Breast epithelium (tissue), 4 donors: ENCODE measurements at regions not wholly inside any gene's neighbourhood (a gene's known extent, or its start where the extent isn't known, plus 50 kb on each side); places are given as distances from the start of the nearest gene placed in this dataset.

Source experiments
- DNase-seq, 2 donors: peaks; one replicate each; pipeline ENCODE4 v3.0.0-alpha.2; 2019; ENCODE audit warnings: low spot score in 2 of 2
- H3K27ac ChIP-seq, 2 donors: fragments of 200-600 bp; sonication (generic) in 1 of 2; one replicate each; pipeline ENCODE4 v1.5.1; 2016 to 2019; ENCODE audit warnings: mild to moderate bottlenecking in 1 of 2
- H3K27me3 ChIP-seq, 2 donors: fragments of 200-600 bp; sonication (generic) in 1 of 2; one replicate each; pipeline versions ENCODE4 v1.5.1 to v1.6.0; 2017 to 2019; ENCODE audit warnings: control low read depth in 1 of 2, mild to moderate bottlenecking in 1 of 2
- H3K36me3 ChIP-seq: fragments of 200-600 bp; one replicate; pipeline ENCODE4 v1.5.1; 2019
- H3K4me1 ChIP-seq, 2 donors: fragments of 200-600 bp; sonication (generic); one replicate each; pipeline ENCODE4 v1.5.1; 2016 to 2019; ENCODE audit warnings: control low read depth in 1 of 2
- H3K4me3 ChIP-seq, 3 donors: fragments of 200-600 bp; sonication (generic); 1 replicate in 2 of 3; 2 replicates in 1 of 3; pipeline ENCODE4 v1.5.1; 2016 to 2019; ENCODE audit warnings: mild to moderate bottlenecking in 3 of 3, moderate library complexity in 2 of 3
- H3K9me3 ChIP-seq, 2 donors: fragments of 200-600 bp; sonication (generic) in 1 of 2; one replicate each; pipeline ENCODE4 v1.5.1; 2016 to 2019; ENCODE audit warnings: control low read depth in 1 of 2
- POLR2A ChIP-seq: fragments of 450-650 bp; IDR thresholded peaks from one replicate; pipeline ENCODE4 v1.6.1; 2016; ENCODE audit warnings: antibody characterized with exemption, mild to moderate bottlenecking, moderate library complexity
- POLR2AphosphoS5 ChIP-seq, 3 donors: sonication (generic); formaldehyde crosslinking; IDR thresholded peaks; one replicate each; pipeline ENCODE4 v1.6.1; 2017; ENCODE audit warnings: antibody characterized with exemption in 3 of 3
- intact Hi-C: fragments of 100-400 bp; cut with DNase I; formaldehyde crosslinking; loops from one replicate; pipeline ENCODE4 v1.15.1; 2023; ENCODE audit warnings: low total_unique reads
- TF ChIP-seq, protein P1 (sequence below), 3 donors: fragments of 450-650 bp; IDR thresholded peaks; one replicate each; pipeline ENCODE4 v1.5.1; 2016 to 2017; ENCODE audit warnings: antibody characterized with exemption in 3 of 3, mild to moderate bottlenecking in 3 of 3, moderate library complexity in 3 of 3

DNA sequence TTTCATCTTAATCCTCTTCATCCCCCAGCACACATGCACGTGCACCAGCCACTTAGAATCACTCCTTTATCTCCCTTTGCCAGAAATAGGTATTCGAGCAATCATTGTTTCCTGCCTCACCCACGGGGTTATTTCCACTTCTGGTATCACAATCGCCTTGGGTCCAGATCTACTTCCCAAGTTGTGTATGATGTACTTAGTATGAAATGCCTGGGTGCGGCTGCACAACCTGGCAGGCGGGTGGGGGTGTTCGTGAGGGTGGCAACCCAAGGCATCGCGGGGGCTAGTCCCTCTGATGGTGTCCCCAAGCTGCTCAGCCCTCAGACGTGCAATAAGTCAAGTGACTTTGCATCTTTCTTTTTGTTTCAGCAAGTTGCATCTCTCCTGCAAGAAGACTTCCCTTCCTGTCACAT, 475.6 kb downstream of the MIAT start:
- peaks cover 0 to 17% of the 10 kb centered on the region in 2 donors for H3K27me3 ChIP-seq
- H3K9me3 ChIP-seq = peaks cover 0 to 6% of the 10 kb centered on the region in 2 donors
- no peaks in the 10 kb centered on the region for H3K36me3 ChIP-seq
- H3K27ac ChIP-seq = no peak overlapping the region
- no peak overlapping the region for H3K4me3 ChIP-seq
- no peaks in the 10 kb centered on the region for H3K4me1 ChIP-seq
- TF ChIP-seq, protein P1, sequence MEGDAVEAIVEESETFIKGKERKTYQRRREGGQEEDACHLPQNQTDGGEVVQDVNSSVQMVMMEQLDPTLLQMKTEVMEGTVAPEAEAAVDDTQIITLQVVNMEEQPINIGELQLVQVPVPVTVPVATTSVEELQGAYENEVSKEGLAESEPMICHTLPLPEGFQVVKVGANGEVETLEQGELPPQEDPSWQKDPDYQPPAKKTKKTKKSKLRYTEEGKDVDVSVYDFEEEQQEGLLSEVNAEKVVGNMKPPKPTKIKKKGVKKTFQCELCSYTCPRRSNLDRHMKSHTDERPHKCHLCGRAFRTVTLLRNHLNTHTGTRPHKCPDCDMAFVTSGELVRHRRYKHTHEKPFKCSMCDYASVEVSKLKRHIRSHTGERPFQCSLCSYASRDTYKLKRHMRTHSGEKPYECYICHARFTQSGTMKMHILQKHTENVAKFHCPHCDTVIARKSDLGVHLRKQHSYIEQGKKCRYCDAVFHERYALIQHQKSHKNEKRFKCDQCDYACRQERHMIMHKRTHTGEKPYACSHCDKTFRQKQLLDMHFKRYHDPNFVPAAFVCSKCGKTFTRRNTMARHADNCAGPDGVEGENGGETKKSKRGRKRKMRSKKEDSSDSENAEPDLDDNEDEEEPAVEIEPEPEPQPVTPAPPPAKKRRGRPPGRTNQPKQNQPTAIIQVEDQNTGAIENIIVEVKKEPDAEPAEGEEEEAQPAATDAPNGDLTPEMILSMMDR (IDR thresholded peaks at IDR 0.05) = no peak
- TF ChIP-seq POLR2A (no peak), POLR2AphosphoS5 (IDR thresholded peaks at IDR 0.05) (no peak)
- no peak for DNase-seq
- intact Hi-C loops = no loop called here

- Histone ChIP-seq H3K4me3 (no peak overlapping the region), H3K27ac (no peak overlapping the region), H3K4me1 (no peaks in the 10 kb centered on the region), H3K36me3 (no peaks in the 10 kb centered on the region), H3K9me3 (peaks cover 0 to 6% of the 10 kb centered on the region in 2 donors), H3K27me3 (peaks cover 0 to 17% of the 10 kb centered on the region in 2 donors)
- intact Hi-C loops = no loop called here
- TF ChIP-seq POLR2A (no peak), POLR2AphosphoS5 (IDR thresholded peaks at IDR 0.05) (no peak)
- TF ChIP-seq, protein P1 (IDR thresholded peaks at IDR 0.05) = no peak
- no peak for DNase-seq
Observed at GRCh38 chr22:27133681-27134314, 476.4 kb downstream of the MIAT start.

GRCh38 chr22:27134315-27134701, 476.9 kb downstream of the MIAT start:
- Histone ChIP-seq H3K4me3 (no peak overlapping the region), H3K4me1 (no peaks in the 10 kb centered on the region), H3K9me3 (peaks cover 0 to 6% of the 10 kb centered on the region in 2 donors), H3K36me3 (no peaks in the 10 kb centered on the region), H3K27me3 (peaks cover 0 to 17% of the 10 kb centered on the region in 2 donors), H3K27ac (no peak overlapping the region)
- intact Hi-C loops = no loop called here
- TF ChIP-seq POLR2A = no peak
- no peak for TF ChIP-seq POLR2AphosphoS5 (IDR thresholded peaks at IDR 0.05)
- TF ChIP-seq, protein P1 (IDR thresholded peaks at IDR 0.05) = no peak
- no peak for DNase-seq

DNA sequence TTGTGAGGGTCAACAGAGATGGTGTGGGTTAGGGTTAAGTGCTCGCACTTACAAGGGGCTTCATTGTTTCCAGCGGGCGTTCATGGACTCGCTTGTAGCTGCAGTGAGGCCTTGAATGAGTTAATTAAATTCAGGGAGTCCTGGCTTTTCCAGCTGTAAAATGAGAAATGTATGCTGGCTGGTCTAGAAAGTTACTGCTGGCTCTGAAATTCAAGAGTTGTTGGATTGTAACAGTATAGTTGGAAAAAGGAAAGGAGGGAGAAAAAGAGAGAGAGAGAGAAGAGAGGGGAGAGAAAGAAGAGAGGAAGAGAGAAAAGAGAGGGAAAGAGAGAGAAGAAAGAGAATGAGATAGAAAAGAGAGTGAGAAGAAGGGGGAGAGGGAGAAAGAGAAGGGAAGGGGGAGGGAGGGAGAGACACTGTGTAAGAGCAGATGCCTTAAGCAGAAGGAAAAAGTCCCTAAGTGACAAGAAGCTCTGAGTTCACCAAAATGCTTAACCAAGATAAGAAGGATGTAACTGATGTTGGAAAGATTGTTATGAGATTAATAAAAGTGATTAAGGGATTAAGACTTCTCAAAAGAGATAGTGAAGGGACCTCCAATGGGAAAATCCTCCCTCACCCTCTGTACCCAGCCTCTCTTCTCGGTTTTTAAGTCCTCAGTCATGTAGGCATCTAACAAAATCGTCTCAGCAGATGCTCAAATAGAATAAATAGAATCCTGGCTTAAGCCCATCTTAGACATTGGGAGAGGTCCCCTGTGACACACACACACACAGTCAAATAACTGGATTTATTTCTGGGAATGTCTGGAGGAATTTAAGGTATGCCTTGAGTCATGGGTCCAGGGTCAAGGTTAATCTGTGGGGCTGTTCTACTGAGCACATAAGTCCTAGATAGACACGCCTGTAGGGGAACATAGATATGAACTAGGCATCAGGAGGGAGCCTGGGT, 477.9 kb downstream of the MIAT start:
- no peaks in the 10 kb centered on the region for H3K36me3 ChIP-seq
- H3K27ac ChIP-seq = no peak overlapping the region

More for the DNA sequence above, 477.9 kb downstream of the MIAT start:
- TF ChIP-seq POLR2A (no peak), POLR2AphosphoS5 (IDR thresholded peaks at IDR 0.05) (no peak)
- TF ChIP-seq, protein P1 (IDR thresholded peaks at IDR 0.05) = no peak
- no peak for DNase-seq
- H3K9me3 ChIP-seq = peaks cover 0 to 6% of the 10 kb centered on the region in 2 donors
- intact Hi-C loops = no loop called here
- peaks cover 0 to 17% of the 10 kb centered on the region in 2 donors for H3K27me3 ChIP-seq
- no peak overlapping the region for H3K4me3 ChIP-seq
- no peaks in the 10 kb centered on the region for H3K4me1 ChIP-seq
